Activated naive CD4-positive, alpha-beta T cell treated with Interleukin-2 at 50 U/mL for 16 hours (primary cell): ENCODE measurements at regions not wholly inside any gene's neighbourhood (a gene's known extent, or its start where the extent isn't known, plus 50 kb on each side); places are given as distances from the start of the nearest gene placed in this dataset.

Experiments used
- DNase-seq: peaks from one replicate; pipeline ENCODE4 v3.0.0-alpha.2; 2020

GRCh38 chr15:70269991-70270751 is 172.5 kb upstream of the TLE3 start:
- no peak for DNase-seq

- DNase-seq = no peak
Observed at GRCh38 chr15:70269311-70269911, 171.7 kb upstream of the TLE3 start.

- no peak for DNase-seq
Observed at GRCh38 chr15:70268698-70269251, 171.1 kb upstream of the TLE3 start.

- DNase-seq = no peak
Observed at GRCh38 chr15:70267879-70268278, 170.2 kb upstream of the TLE3 start.

- DNase-seq = no peak
Observed at GRCh38 chr15:70267306-70267705, 169.6 kb upstream of the TLE3 start.

GRCh38 chr15:70266412-70267121 is 168.8 kb upstream of the TLE3 start:
- DNase-seq = no peak

GRCh38 chr15:70265986-70266385 is 168.3 kb upstream of the TLE3 start:
- DNase-seq = no peak

- no peak for DNase-seq
Observed at GRCh38 chr15:70265466-70265978, 167.8 kb upstream of the TLE3 start.

GRCh38 chr15:70264738-70265465 is 167.2 kb upstream of the TLE3 start:
- no peak for DNase-seq

GRCh38 chr15:70264014-70264582 is 166.4 kb upstream of the TLE3 start:
- DNase-seq = no peak

- no peak for DNase-seq
Observed at GRCh38 chr15:70262591-70263274, 165.0 kb upstream of the TLE3 start.

GRCh38 chr15:70262171-70262570 is 164.5 kb upstream of the TLE3 start:
- DNase-seq = no peak

GRCh38 chr15:70261083-70261482 is 163.4 kb upstream of the TLE3 start:
- no peak for DNase-seq

GRCh38 chr15:70260580-70260979 is 162.9 kb upstream of the TLE3 start:
- no peak for DNase-seq

- DNase-seq = no peak
Observed at GRCh38 chr15:70259640-70260508, 162.2 kb upstream of the TLE3 start.

- DNase-seq = peak; percentile 40
Observed at GRCh38 chr15:70259028-70259424, 161.3 kb upstream of the TLE3 start.

- DNase-seq = peak; percentile 80
Observed at GRCh38 chr15:70258369-70259027, 160.8 kb upstream of the TLE3 start.

- DNase-seq = no peak
Observed at GRCh38 chr15:70257573-70258248, 160.0 kb upstream of the TLE3 start.

- no peak for DNase-seq
Observed at GRCh38 chr15:70257047-70257446, 159.3 kb upstream of the TLE3 start.
